GM19035 (cell line): ENCODE measurements at regions not wholly inside any gene's neighbourhood (a gene's known extent, or its start where the extent isn't known, plus 50 kb on each side); places are given as distances from the start of the nearest gene placed in this dataset.
A peak's percentile ranks its signal among the peaks of the same experiment; 100 is the strongest.

Source experiments
- ATAC-seq: cut with Tn5 transposase; IDR thresholded peaks from one replicate; pipeline ENCODE4 v1.9.1; 2021; ENCODE audit not compliant: unreplicated experiment

DNA sequence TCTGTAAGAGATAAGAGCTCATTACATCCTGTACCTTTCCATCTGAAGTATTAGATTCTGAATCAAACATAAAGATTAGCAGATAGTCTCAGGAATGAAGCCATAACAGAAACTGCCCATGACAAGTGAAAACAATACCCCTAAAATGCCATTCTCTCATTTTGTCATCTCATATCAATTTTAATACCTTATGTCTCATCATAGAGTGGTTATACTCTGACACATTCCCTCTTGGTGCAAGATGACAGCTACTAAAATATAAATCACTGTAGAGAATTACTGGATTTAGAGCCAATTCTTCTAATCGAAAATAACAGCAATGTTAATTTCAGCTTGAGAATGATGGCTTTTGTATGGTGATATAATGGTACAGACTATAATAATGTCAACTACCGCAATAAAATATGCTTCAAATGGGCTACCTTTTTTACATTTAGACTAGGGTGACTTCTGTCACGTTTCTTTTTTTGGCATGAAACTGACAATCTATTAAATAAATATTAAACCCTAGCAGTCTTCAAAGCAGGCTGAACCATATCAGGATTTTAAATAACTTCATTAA lies 125.1 kb upstream of the ITGA4 start:
- no peak for ATAC-seq

DNA sequence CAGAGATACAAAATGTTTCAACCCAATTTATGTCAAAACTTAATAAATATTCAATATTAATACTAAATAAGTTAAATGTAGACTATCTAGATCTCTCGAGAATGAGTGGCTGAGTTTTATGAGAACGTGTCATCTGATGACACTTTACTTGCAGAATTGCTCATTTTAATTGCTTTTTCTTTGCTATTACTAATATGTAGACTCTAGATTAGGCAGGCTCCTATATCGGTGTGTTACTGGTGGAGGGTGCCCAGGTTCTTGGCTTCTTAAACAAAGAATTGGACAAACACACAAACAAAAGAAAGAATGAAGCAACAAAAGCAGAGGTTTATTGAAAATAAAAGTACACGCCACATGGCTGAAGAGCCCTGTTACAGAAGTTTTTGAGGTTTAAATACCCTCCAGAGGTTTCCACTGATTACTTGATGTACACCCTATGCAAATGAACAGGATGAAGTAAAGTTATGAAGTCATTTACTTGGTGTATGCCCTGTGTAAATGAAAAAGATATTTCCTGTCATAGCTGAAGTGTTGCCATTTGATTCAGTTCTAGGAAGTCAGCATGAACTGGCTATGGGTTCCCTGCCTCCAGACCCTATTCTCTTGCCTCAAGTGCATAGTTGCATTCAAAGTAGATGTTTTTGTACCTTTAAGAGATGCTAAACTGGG lies 122.9 kb upstream of the ITGA4 start:
- peak; percentile 58 for ATAC-seq

DNA sequence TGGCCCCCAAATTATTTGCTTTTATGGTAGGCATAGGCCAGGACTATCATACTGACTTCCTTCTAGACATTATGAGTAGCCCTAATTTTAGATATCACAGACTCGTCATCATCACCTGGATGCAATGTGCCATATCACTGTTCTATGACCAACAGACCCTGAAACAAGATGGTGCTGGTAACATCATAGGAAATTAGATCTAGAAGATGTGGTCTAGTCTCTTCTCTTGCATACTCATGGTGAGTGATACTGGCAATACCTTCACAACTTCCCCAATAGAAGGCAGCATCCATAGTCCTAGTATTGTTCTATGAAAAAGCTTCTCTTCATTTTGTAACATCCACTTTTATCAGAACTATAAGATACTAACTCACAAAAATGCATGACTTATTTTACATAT lies 116.3 kb upstream of the ITGA4 start:
- ATAC-seq, result no peak

DNA sequence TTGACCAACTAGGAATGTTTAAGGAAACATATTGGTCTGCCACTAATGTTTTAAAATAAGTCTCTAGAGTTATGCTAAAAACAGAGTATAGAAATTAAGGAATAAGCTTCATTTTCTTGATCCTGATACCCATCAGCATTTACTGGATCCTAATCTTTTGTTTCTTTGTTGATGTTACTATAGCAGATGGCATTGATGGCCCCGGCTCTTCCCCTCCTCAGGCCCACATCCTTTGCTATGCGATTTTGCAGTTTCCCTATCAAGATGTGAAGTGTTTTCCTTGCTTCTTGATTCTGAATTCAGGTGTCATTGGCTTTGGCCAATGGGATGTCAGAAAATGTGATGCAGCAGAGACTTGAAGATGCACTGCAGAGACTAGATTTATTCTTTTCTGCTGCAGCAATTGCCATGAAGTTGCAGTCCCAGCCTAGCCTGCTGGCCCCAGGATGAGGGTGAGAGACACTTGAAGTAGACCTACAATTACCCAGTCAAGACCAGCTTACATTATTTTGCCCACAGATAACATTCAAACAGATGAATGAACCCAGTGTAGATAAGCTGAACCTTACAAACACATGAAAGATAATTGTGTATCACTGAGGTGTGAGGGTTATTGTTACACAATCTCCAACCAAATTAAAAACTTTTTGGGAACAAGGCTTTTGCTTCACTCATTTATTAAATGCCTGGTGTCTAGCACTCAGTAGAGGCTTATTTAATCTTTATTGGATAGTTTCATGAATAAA lies 115.2 kb upstream of the ITGA4 start:
- ATAC-seq, result no peak

DNA sequence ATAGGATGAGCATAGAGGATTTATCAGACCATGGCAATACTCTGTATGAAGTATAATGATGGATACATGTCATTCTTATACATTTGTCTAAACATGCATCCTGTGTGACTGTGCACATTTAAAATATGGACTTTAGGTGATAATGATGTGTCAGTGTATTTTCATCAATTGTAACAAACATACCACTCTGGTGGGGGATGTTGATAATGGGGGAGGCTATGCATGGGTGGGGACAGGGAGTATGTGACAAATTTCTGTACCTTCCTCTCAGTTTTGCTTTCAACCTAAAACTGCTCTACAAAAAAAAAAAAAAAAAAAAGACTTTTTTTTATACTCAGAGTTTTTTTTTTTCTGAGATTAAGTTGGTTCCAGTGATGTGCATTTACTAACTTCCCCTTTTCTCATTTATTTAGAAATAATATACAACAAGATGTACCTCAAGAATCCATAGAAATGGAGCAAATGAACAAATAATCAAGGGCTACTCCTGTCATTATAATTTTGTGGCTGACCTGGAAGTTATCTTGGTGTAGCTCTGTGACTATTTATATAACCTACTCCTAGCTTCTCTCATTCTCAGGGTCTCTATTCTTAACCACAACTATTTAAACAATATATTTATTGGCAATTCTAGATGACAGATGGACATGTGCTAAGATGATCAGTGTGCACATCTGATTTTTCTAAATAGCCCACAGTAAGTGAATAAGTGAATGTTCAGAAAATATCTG lies 108.9 kb upstream of the ITGA4 start:
- peak; percentile 88 for ATAC-seq

DNA sequence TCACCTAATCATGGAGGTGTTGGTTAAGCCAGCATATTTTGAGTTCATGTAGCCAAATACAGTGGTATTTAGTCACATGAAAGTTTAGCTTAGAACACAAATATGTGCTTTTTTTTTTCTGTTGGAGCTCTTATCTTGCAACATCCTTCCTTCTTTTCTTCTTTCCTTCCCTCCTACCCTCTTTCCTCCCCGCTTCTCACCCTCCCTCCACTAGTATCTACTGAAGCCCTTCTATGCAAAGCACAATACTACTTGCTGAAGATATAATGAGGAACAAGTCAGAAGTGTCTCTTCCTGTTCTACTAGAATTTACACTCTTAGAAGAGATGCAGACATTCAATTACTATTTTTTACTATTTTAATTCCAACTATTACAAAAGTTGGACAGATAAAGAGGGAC lies 105.0 kb upstream of the ITGA4 start:
- no peak for ATAC-seq

DNA sequence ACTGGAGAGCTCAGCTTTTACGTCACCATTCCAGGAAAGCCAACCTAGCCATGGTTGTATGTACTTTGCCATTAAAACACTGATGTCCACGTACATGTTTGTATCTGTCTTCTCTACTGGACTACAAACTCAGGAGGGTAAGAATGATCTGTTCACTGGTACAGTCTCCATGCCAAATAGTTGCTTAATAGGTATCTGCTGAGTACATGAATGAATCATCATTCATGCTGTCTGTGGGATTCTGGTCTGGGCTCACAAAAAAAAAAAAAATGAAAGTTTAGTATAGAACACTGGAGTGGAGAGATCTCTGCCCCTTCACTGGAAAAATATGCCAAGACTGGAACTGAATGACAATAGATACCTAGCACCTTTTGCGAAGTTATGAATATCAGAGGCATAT lies 102.6 kb upstream of the ITGA4 start:
- ATAC-seq, result no peak

DNA sequence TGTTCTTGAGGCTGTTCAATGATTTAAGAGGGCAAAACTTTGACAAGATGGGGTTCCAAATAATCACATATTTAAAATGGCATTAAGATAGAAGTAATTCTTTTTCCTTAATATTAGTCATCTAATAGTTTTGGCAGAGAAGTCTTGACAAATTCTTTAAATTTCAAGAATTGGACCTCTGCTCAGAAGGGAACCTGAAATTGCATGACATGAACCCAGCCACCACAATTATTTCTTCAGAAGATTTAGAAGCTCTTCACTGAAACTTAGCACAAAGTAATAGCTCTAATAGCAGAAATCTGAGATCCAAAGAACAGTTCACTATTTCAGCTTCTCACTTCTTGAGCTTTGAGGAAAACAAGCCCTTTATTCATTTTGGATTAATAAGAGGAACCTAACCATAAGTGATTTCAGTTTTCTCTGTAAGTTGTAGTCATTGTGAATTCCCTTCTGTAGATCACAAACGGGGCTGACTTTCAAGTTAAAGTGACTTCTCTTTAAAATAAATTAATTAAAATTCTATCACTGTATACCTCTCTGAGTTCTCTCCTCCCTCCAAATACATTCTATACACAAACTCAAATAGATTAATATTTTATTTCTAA lies 100.6 kb upstream of the ITGA4 start:
- no peak for ATAC-seq

DNA sequence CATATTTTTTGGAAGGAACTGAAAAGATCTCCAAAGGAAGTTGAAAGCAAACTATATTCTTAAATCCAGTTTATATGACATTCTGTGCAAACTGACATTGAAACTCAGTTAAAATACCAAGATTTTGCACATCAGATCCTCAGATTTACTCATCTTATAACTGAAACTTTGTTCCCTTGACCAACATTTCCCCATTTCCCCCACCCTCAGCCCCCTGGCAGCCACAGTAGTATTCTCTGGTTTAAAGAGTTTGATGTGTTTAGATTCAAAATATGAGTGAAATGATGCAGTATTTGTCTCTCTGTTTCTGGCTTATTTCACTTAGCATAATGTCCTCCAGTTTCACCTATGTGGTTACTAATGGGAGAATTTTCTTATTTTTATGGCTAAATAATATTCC lies 99.2 kb upstream of the ITGA4 start:
- ATAC-seq, result no peak

DNA sequence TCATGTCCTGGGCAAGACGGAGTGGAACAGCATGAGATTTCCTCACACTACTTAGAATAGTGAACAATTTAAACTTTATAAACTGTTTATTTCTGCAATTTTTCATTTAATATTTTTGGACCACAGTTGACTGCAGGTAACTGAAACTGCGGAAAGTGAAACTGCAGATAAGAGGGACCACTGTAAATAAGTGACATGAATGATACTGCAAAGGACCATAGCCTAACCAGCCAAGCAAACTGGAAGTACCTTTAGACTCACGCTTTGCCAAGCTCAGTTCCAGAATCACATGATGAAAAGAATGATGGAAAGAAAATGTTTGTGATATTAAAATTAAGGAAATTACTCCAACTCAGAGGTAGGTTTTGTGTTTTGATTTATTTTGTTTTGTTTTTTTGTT lies 94.6 kb upstream of the ITGA4 start:
- ATAC-seq, result no peak

DNA sequence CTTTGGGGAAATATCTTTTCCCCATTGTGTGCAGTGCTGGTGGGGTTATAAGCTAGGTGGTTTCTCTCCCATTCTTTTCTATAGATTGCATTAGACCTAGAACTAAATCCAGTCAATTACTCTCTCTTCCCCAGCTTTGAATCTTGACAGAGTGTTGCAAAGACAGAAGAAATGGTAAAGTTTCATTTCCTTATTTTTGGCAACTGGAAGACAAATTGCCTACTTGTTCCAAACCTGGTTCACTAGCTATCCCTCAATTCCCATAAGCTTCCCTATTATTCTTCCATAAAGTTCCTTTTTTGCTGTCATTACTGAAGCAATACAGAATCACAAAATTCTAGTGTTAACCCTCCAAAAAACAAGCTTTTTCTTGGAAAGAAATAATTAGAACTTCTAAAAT lies 94.0 kb upstream of the ITGA4 start:
- no peak for ATAC-seq

DNA sequence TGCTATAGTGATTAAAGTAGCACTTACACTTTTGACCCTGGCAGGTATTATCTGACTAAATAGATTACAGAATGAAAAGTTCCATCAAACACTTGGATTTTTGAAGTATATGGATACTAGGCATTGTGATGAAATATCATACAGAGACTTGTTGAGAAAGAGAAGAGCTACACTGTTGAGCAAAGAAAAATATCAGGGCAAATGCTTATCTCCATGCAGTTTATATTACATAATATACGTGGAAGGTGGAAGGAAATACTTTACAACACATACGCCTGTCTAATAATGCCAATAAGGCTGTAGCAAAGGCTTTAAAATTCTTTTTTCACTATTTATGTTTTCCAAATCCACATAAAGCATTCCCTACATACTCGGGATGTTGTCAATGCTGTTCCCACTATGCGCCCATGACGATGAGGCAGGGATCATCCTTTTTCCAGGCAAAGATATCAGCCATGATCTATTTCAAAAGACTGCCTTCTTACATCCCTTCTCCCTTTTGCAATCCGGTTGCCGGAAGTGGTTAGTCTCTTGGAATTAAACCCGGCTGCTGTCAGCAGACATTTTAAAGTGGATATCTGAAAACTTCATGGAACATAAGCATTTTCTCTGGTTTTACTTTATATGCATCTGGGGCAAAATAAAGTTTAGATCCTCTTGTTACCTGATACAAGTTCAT lies 92.6 kb upstream of the ITGA4 start:
- ATAC-seq, result no peak

DNA sequence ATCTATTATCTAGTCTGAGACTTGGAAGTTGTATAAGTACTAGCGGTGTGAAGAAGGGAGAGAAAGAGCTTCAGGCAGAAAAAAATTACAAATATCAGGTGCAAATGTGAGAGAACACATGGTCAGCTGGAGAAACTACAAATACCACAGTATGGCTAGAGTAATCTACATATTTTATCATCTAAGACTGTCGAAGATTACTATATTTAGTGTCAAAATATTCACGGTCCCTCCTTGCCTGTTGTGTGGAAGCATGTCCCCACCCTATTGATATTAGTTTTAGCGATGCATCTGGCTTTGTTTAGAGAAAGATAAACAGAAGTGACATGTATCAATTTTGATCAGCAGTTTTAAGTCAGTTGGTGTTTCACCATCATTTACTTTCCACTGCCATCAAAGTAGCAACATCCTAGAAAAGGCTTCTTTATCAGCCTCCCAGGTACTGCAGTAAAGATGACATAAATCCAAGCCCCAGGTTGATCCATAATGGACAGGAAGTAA lies 90.5 kb upstream of the ITGA4 start:
- ATAC-seq, result no peak

DNA sequence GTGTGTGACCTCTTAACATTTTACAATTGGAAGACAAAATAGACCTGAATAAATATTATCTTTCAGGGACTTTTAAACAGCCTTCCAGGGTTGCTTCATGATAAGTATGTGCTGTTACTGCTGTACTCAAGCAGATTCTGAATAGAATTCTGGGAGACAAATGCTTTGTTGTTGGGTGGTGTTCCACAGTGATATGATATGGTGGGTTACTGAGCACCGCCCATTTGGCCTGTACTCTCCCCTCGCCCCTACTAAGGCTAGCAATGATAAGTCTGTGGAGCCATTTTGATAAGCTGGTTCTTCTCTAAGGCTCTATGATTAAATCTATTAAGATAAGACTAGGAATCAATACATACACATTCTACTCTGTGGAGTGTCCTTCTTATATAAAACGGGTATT lies 89.8 kb upstream of the ITGA4 start:
- no peak for ATAC-seq

DNA sequence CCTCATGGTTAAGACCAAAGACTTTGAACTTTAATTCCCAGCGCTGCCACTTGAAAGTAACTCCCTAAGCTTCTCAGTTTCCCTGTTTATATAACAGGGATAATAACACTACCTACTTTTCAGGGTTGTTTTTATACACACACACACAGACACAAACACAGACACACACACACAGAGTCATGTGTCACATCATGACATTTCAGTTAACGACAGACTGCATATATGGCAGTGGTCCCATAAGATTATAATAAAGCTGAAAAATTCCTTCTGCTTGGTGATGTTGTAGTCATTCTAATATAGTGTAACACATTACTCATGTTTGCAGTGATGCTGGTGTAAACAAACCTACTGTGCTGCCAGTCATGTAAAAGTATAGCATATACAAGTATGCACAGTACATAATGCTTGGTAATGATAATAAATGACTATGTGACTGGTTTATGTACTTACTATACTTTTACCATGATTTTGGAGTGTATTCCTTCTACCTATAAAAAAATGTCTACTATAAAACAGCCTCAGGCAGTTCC lies 89.2 kb upstream of the ITGA4 start:
- no peak for ATAC-seq

DNA sequence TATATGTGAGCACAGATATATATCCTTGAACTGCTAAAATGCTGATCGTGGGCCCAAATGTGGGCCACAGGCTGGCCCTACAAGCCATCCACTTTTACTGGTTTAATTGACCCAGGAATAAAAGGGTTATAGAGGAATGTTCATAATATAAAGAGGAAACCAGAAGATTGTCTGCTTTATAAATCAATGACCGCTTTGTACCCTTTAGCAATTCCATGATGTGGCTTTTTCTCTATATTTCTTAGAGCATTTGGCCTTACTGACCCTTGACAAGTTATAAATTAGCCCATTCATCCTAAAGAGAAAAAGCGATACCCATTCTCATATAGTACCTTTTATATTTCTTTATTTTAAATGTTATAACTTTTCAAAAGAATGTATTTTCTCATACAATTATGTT lies 87.1 kb upstream of the ITGA4 start:
- no peak for ATAC-seq

DNA sequence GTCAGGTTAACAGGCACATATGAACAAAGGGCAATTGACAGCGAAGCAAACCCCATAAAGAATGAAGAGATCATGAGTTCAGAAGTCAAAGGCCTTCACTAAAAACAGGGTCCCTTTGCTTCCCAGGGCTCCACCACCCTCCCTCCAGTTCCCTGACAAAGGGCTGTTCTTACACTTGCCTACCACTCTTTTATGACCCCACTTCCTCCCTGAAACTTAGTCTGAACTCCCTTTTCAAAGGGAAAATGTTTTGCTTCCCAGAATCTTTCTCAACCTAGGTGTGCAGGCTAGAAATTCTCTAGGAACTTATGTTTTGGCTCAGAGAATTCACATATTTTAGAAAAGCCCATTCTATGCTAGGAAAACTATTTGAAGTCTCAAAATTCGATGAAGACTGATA lies 86.0 kb upstream of the ITGA4 start:
- ATAC-seq, result no peak

DNA sequence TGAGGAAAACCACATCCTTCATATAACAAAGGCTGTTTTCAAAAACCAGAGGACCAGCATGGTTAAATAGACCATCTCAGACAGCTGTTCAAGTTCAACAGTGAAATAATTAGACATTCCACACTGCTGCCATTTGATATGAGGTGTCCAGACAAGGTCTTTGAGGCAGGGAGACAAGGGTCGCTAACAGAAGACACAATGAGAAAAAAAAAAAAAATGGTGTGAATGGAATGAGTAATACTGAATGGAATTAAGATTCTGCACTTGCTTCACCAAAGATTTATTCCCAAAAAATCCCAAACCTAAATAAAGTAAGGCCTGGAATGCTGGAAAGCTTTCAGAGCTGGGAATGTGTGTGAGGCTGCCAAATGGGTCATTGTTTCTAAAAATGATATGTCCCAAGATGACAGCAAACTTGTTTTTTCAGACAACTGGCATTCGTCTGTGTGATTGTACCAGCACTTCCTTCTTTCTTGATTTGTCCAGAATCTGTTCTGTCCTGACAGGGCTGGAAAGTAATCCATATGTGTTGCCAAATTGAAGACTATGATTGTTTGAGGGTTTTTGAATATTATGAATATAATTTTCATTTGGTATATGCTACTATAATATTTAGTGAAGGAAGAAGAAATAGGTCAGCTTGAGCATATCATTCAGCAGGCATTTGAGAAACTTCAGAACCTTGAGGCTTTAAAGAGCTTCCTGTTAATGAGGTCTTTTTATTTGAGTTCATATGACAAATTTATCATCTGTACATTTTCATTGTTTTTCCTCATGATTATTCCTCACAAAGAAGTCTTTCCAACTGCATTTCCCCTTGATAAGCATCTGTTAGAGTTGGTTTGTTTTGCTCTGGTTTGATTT lies 85.2 kb upstream of the ITGA4 start:
- no peak for ATAC-seq

DNA sequence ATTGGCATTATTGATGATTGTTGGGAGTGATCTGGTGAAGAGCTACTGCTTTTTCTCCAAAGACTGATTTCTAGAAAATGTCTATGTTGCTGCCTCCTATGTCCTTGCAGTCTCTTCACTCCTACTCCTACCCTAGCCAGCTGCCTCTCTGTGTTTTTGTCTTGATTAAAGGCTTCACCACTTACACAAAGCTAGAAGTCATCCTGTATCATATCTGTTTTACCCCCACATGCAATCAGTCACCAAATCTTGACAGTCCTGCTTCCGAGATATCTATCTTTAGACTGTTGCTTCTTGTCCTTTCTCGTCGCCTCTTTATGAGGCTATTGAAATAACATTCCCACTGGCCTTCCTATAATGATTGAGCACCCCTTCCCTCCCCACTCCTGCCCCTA lies 84.5 kb upstream of the ITGA4 start:
- ATAC-seq, result no peak
